Skeletal muscle tissue (tissue), 3 donors: ENCODE measurements at regions not wholly inside any gene's neighbourhood (a gene's known extent, or its start where the extent isn't known, plus 50 kb on each side); places are given as distances from the start of the nearest gene placed in this dataset.

ENCODE experiments used
- H3K27ac ChIP-seq: one replicate; pipeline ENCODE4 v1.7.0; 2013; ENCODE audit warnings: mild to moderate bottlenecking, low read depth, low read length, inconsistent platforms
- H3K27me3 ChIP-seq, 3 donors: one replicate each; pipeline ENCODE4 v1.7.0; 2013; ENCODE audit warnings: low read length in 3 of 3; ENCODE audit not compliant: control insufficient read depth in 3 of 3, insufficient read depth in 3 of 3
- H3K36me3 ChIP-seq, 3 donors: one replicate each; pipeline ENCODE4 v1.7.0; 2013; ENCODE audit warnings: low read length in 3 of 3; ENCODE audit not compliant: control insufficient read depth in 3 of 3, insufficient read depth in 3 of 3
- H3K4me1 ChIP-seq, 3 donors: one replicate each; pipeline ENCODE4 v1.7.0; 2013; ENCODE audit warnings: low read length in 3 of 3, mild to moderate bottlenecking in 3 of 3; ENCODE audit not compliant: control insufficient read depth in 3 of 3, insufficient read depth in 3 of 3
- H3K4me3 ChIP-seq, 3 donors: one replicate each; pipeline ENCODE4 v1.7.0; 2013; ENCODE audit warnings: low read length in 3 of 3
- H3K9ac ChIP-seq, 3 donors: one replicate each; pipeline ENCODE4 v1.7.0; 2013; ENCODE audit warnings: low read length in 3 of 3, mild to moderate bottlenecking in 3 of 3, moderate library complexity in 2 of 3, low read depth in 1 of 3
- H3K9me3 ChIP-seq, 3 donors: one replicate each; pipeline ENCODE4 v1.7.0; 2013; ENCODE audit warnings: low read length in 3 of 3; ENCODE audit not compliant: control insufficient read depth in 3 of 3
- donor health status: Osteomylitis.

GRCh38 chr6:22030730-22031619, 265.9 kb downstream of the PRL start:
- H3K9ac ChIP-seq = no peak overlapping the region
- no peaks in the 10 kb centered on the region for H3K27me3 ChIP-seq
- no peaks in the 10 kb centered on the region for H3K9me3 ChIP-seq
- no peak overlapping the region for H3K27ac ChIP-seq
- peaks cover 0 to 3% (median 0%) of the 10 kb centered on the region in 3 donors for H3K4me1 ChIP-seq
- no peak overlapping the region for H3K4me3 ChIP-seq
- H3K36me3 ChIP-seq = no peaks in the 10 kb centered on the region

DNA sequence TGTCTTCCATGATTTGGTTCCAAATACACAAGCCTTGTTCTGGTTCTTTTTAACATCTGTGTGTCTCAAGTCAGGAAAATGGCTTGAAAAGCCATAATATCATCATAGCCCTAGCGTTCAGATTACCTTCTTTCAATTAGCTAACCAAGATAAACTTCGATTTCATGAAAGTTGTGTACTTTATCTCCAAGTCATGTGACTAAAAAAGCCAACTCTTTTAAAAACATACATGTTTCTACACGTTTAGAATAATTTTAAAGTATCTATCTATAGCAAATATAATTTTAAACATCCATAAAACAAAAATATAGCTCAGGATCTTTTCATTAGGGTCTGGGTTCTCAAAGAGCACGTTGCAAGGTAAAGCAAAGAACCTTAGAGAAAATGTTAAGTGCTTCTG, 261.1 kb downstream of the PRL start:
- Histone ChIP-seq H3K4me3 (no peak overlapping the region), H3K27ac (no peak overlapping the region), H3K36me3 (no peaks in the 10 kb centered on the region), H3K4me1 (no peaks in the 10 kb centered on the region), H3K9me3 (no peaks in the 10 kb centered on the region), H3K9ac (no peak overlapping the region), H3K27me3 (no peaks in the 10 kb centered on the region)

DNA sequence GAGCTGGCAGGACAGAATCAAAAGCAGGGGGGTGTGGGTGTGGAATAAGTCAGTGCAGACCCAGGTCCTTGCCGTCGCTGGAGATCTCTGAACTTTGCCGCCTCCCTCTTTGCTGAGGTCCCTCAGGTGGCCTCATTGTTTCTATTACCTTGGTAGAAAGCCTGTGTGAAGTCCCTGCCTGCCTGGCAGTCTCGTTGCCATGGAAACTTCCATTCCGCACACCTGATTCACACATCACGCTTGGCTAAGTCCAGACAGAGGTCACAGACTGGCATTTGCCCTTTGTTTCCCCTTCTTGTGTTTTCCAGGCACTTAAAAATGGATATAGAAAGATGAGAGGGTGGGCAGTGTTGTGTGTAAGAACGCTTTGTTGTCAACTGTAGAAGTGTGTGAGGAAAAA, 260.6 kb downstream of the PRL start:
- Histone ChIP-seq H3K9ac (no peak overlapping the region), H3K27ac (no peak overlapping the region), H3K4me1 (no peaks in the 10 kb centered on the region), H3K27me3 (no peaks in the 10 kb centered on the region), H3K36me3 (no peaks in the 10 kb centered on the region), H3K4me3 (no peak overlapping the region), H3K9me3 (no peaks in the 10 kb centered on the region)

- Histone ChIP-seq H3K36me3 (no peaks in the 10 kb centered on the region), H3K4me1 (no peaks in the 10 kb centered on the region), H3K9ac (no peak overlapping the region), H3K4me3 (no peak overlapping the region), H3K9me3 (no peaks in the 10 kb centered on the region), H3K27ac (no peak overlapping the region), H3K27me3 (no peaks in the 10 kb centered on the region)
Observed at GRCh38 chr6:22036699-22037098, 260.1 kb downstream of the PRL start.

- Histone ChIP-seq H3K27me3 (no peaks in the 10 kb centered on the region), H3K4me3 (no peak overlapping the region), H3K9ac (no peak overlapping the region), H3K9me3 (no peaks in the 10 kb centered on the region), H3K27ac (no peak overlapping the region), H3K4me1 (peaks cover 15 to 17% (median 16%) of the 10 kb centered on the region in 3 donors), H3K36me3 (no peaks in the 10 kb centered on the region)
Observed at GRCh38 chr6:22041797-22042480, 254.9 kb downstream of the PRL start.

DNA sequence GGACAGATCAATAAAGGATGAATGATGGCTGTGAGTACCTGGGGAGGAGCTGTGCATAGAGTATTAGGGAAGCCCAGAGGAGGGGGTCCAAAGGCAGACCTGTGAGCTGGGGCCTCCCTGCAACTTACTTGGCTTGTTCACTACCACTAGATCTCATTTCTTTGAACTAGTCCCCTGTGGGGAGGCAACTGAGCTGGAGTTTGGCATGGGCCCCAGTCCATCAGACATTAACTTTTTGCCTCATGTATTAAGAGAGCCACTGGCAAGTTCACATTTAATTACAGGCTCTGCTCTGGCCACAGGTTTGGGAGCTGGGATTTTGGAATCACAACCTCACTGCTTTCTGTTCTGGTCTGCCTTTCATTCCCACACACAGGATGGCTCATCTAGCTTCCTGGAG, 254.1 kb downstream of the PRL start:
- peaks cover 15 to 17% (median 16%) of the 10 kb centered on the region in 3 donors for H3K4me1 ChIP-seq
- H3K27ac ChIP-seq = peak overlapping the region; percentile 54
- H3K9ac ChIP-seq = peak overlapping the region in 1 of 3 donors; percentile 68
- no peaks in the 10 kb centered on the region for H3K36me3 ChIP-seq
- H3K9me3 ChIP-seq = no peaks in the 10 kb centered on the region
- H3K27me3 ChIP-seq = no peaks in the 10 kb centered on the region
- H3K4me3 ChIP-seq = peak overlapping the region; percentile 57

- peaks cover 15 to 17% (median 16%) of the 10 kb centered on the region in 3 donors for H3K4me1 ChIP-seq
- peak overlapping the region in 2 of 3 donors; percentile 63 to 68 for H3K9ac ChIP-seq
- no peaks in the 10 kb centered on the region for H3K36me3 ChIP-seq
- no peaks in the 10 kb centered on the region for H3K9me3 ChIP-seq
- peak overlapping the region; percentile 57 for H3K4me3 ChIP-seq
- no peaks in the 10 kb centered on the region for H3K27me3 ChIP-seq
- H3K27ac ChIP-seq = peak overlapping the region; percentile 54
Observed at GRCh38 chr6:22043284-22043962, 253.4 kb downstream of the PRL start.

- no peaks in the 10 kb centered on the region for H3K27me3 ChIP-seq
Observed at GRCh38 chr6:22045261-22045912, 251.4 kb downstream of the PRL start.

DNA sequence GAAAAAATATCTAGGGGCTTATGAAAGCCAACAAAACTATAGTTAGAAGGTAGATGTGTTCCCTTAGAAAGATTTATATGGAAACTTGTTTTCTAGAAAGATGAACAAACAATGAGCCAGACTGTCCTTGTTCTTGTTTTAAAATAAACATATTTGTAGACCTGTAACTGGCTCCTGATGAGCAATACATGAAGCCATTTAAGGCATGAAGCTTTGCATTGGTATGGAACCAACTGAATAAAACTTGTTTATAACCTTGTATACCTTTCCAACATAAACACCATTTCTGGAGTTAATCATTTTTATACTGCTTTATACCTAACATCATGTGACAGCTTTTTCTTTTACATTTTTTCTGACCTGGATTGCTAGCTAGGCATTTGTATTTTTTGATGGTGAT, 247.8 kb downstream of the PRL start:
- Histone ChIP-seq H3K27me3 (no peaks in the 10 kb centered on the region), H3K4me1 (no peaks in the 10 kb centered on the region), H3K27ac (no peak overlapping the region), H3K9ac (no peak overlapping the region), H3K9me3 (no peaks in the 10 kb centered on the region), H3K36me3 (no peaks in the 10 kb centered on the region), H3K4me3 (no peak overlapping the region)

More at GRCh38 chr6:22045261-22045912, 251.4 kb downstream of the PRL start:
- Histone ChIP-seq H3K9me3 (no peaks in the 10 kb centered on the region), H3K27ac (no peak overlapping the region), H3K9ac (no peak overlapping the region), H3K4me1 (peaks cover 15 to 17% (median 16%) of the 10 kb centered on the region in 3 donors), H3K36me3 (no peaks in the 10 kb centered on the region), H3K4me3 (no peak overlapping the region)
